Caki2 (cell line): ENCODE measurements at regions not wholly inside any gene's neighbourhood (a gene's known extent, or its start where the extent isn't known, plus 50 kb on each side); places are given as distances from the start of the nearest gene placed in this dataset.

ENCODE experiments used
- DNase-seq: peaks from one replicate; pipeline ENCODE4 v3.0.0-alpha.2; 2015; ENCODE audit warnings: low read depth
- in situ Hi-C: cut with HindIII; loops from 2 replicates; pipeline ENCODE4 v1.10.0; 2016; ENCODE audit warnings: low sequenced_read_pairs, low pct_unique_long_range_greater_than_20kb, mixed read lengths

- in situ Hi-C loops: no loop called here
- DNase-seq: no peak
Measured at GRCh38 chr3:18070944-18071343, 328.5 kb upstream of the TBC1D5 start.

- no peak for DNase-seq
- in situ Hi-C loops: no loop called here
Measured at GRCh38 chr3:18070231-18070630, 327.8 kb upstream of the TBC1D5 start.

GRCh38 chr3:18069568-18069967 is 327.1 kb upstream of the TBC1D5 start:
- DNase-seq: no peak
- in situ Hi-C loops: no loop called here

- DNase-seq: no peak
Measured at GRCh38 chr3:18066899-18067582, 324.6 kb upstream of the TBC1D5 start.

GRCh38 chr3:18064586-18064985 is 322.2 kb upstream of the TBC1D5 start:
- DNase-seq: no peak
- in situ Hi-C loops: no loop called here

More at GRCh38 chr3:18066899-18067582, 324.6 kb upstream of the TBC1D5 start:
- in situ Hi-C loops: no loop called here

GRCh38 chr3:18062657-18063025 is 320.2 kb upstream of the TBC1D5 start:
- no peak for DNase-seq
- in situ Hi-C loops: no loop called here

GRCh38 chr3:18061737-18062656 is 319.6 kb upstream of the TBC1D5 start:
- DNase-seq: no peak
- in situ Hi-C loops: no loop called here

GRCh38 chr3:18058666-18059065 is 316.2 kb upstream of the TBC1D5 start:
- in situ Hi-C loops: no loop called here
- no peak for DNase-seq

- DNase-seq: no peak
- in situ Hi-C loops: no loop called here
Measured at GRCh38 chr3:18057471-18058091, 315.1 kb upstream of the TBC1D5 start.

- no peak for DNase-seq
- in situ Hi-C loops: no loop called here
Measured at GRCh38 chr3:18054625-18055024, 312.2 kb upstream of the TBC1D5 start.

GRCh38 chr3:18051306-18051705 is 308.9 kb upstream of the TBC1D5 start:
- in situ Hi-C loops: no loop called here
- DNase-seq: no peak

- no peak for DNase-seq
Measured at GRCh38 chr3:18049096-18049495, 306.7 kb upstream of the TBC1D5 start.

GRCh38 chr3:18047052-18047451 is 304.6 kb upstream of the TBC1D5 start:
- DNase-seq: no peak
- in situ Hi-C loops: no loop called here

More at GRCh38 chr3:18049096-18049495, 306.7 kb upstream of the TBC1D5 start:
- in situ Hi-C loops: no loop called here

- in situ Hi-C loops: no loop called here
- DNase-seq: no peak
Measured at GRCh38 chr3:18046131-18046915, 303.9 kb upstream of the TBC1D5 start.

- in situ Hi-C loops: no loop called here
- DNase-seq: no peak
Measured at GRCh38 chr3:18044971-18045880, 302.8 kb upstream of the TBC1D5 start.

GRCh38 chr3:18044191-18044590 is 301.8 kb upstream of the TBC1D5 start:
- DNase-seq: no peak
- in situ Hi-C loops: no loop called here

- DNase-seq: no peak
- in situ Hi-C loops: no loop called here
Measured at GRCh38 chr3:18036450-18036815, 294.0 kb upstream of the TBC1D5 start.
